Panc1 (cell line): ENCODE measurements at regions not wholly inside any gene's neighbourhood (a gene's known extent, or its start where the extent isn't known, plus 50 kb on each side); places are given as distances from the start of the nearest gene placed in this dataset.

Experiments
- ATAC-seq: fragments of 200-7000 bp; cut with Tn5 transposase; 2 replicates; pipeline ENCODE4 v1.9.1; 2020; ENCODE audit warnings: mild to moderate bottlenecking, moderate library complexity
- BruUV-seq: library from RNA; stranded (reverse); fragments of 400-500 nt; replicated peaks from 2 replicates; lab custom pipeline; 2021; lab: Mats Ljungman, UMichigan
- CTCF ChIA-PET: fragments of 300-600 bp; sonication (Branson Sonifier 250); formaldehyde crosslinking; loops from one replicate; lab custom pipeline; 2022; ENCODE audit warnings: antibody characterized with exemption; lab: Charles Lee
- POLR2A ChIA-PET: fragments of 300-600 bp; sonication (Branson Sonifier 250); formaldehyde crosslinking; loops from one replicate; lab custom pipeline; 2022; ENCODE audit warnings: antibody characterized with exemption; lab: Charles Lee
- DNase-seq: peaks from one replicate; pipeline ENCODE4 v3.0.0-alpha.2; 2010; ENCODE audit warnings: low read depth, low spot score
- H3K27ac ChIP-seq: 2 replicates; pipeline ENCODE4 v1.5.1; 2011; ENCODE audit warnings: mild to moderate bottlenecking, low read length, inconsistent platforms
- H3K27me3 ChIP-seq: fragments of 200-500 bp; sonication (Bioruptor generic); 2 replicates; pipeline ENCODE4 v1.6.0; 2014; ENCODE audit warnings: low read length, inconsistent platforms; ENCODE audit not compliant: control insufficient read depth, insufficient read depth
- H3K36me3 ChIP-seq: fragments of 200-500 bp; sonication (Bioruptor generic); 2 replicates; pipeline ENCODE4 v1.5.1; 2014; ENCODE audit warnings: inconsistent platforms, mild to moderate bottlenecking, low read length, moderate library complexity; ENCODE audit not compliant: control insufficient read depth, insufficient read depth
- H3K4me1 ChIP-seq: 2 replicates; pipeline ENCODE4 v1.5.1; 2011; ENCODE audit warnings: inconsistent platforms, mild to moderate bottlenecking, low read length, moderate library complexity; ENCODE audit not compliant: control insufficient read depth, insufficient read depth
- H3K4me3 ChIP-seq, 2 experiments: 2 replicates each; pipeline ENCODE4 v1.5.1; 2011 to 2012; ENCODE audit warnings: low read depth in 2 of 2, low read length in 2 of 2, mild to moderate bottlenecking in 2 of 2, inconsistent platforms in 1 of 2, moderate library complexity in 1 of 2
- H3K9me3 ChIP-seq: fragments of 200-500 bp; sonication (Bioruptor generic); 2 replicates; pipeline ENCODE4 v1.5.1; 2014; ENCODE audit warnings: low read depth, mild to moderate bottlenecking, inconsistent platforms, low read length, moderate library complexity; ENCODE audit not compliant: control insufficient read depth, insufficient read depth
- CTCF ChIP-seq: fragments of 450-650 bp; IDR thresholded peaks from 2 replicates; pipeline ENCODE4 v1.5.1; 2017; ENCODE audit warnings: mild to moderate bottlenecking
- POLR2AphosphoS5 ChIP-seq: IDR thresholded peaks from 2 replicates; pipeline ENCODE4 v1.6.1; 2012; ENCODE audit warnings: mild to moderate bottlenecking, low read depth, low read length, moderate library complexity
- REST ChIP-seq, 2 experiments: IDR thresholded peaks; 2 replicates each; pipeline ENCODE4 v1.6.1; 2011 to 2012; ENCODE audit warnings: low read depth in 2 of 2, control low read depth in 1 of 2, low read length in 1 of 2, mild to moderate bottlenecking in 1 of 2, moderate library complexity in 1 of 2; ENCODE audit not compliant: insufficient read depth in 1 of 2
- SIN3A ChIP-seq: IDR thresholded peaks from 2 replicates; pipeline ENCODE4 v1.6.1; 2012; ENCODE audit warnings: low read depth, mild to moderate bottlenecking, low read length, moderate library complexity, borderline replicate concordance; ENCODE audit not compliant: insufficient read depth
- TCF7L2 ChIP-seq: IDR thresholded peaks from 2 replicates; pipeline ENCODE4 v1.6.1; 2011; ENCODE audit warnings: mild to moderate bottlenecking, low read depth, low read length, inconsistent platforms
- in situ Hi-C: cut with HindIII; loops from 2 replicates; pipeline ENCODE4 v1.10.0; 2016; ENCODE audit warnings: low sequenced_read_pairs, low pct_unique_long_range_greater_than_20kb
- intact Hi-C: fragments of 100-400 bp; cut with micrococcal nuclease; formaldehyde crosslinking; loops from one replicate; pipeline ENCODE4 v1.10.0; 2022; ENCODE audit not compliant: unreplicated experiment

GRCh38 chr1:58338081-58338480 lies 208.4 kb downstream of the OMA1 start:
- no TSS peak for BruUV-seq
- Histone ChIP-seq H3K4me3 (no peak overlapping the region), H3K27ac (no peak overlapping the region), H3K4me1 (no peaks in the 10 kb centered on the region), H3K36me3 (no peaks in the 10 kb centered on the region), H3K27me3 (0 out of 2 replicates have a peak, but pooled peaks cover 2% of the 10 kb centered on the region), H3K9me3 (no peaks in the 10 kb centered on the region)
- intact Hi-C loops (no loop called here), in situ Hi-C loops (no loop called here)
- TF ChIP-seq REST (IDR thresholded peaks at IDR 0.05; ENCODE audit: insufficient read depth in 1 of 2, low read depth in 2 of 2, low read length in 1 of 2) (no peak), CTCF (no peak), SIN3A (no peak), TCF7L2 (no peak), POLR2AphosphoS5 (no peak)
- ChIA-PET CTCF (no interaction called here), POLR2A (no interaction called here)
- no peak for DNase-seq
- no peak for ATAC-seq

GRCh38 chr1:58333511-58333910 lies 213.0 kb downstream of the OMA1 start:
- Histone ChIP-seq H3K27me3 (no peaks in the 10 kb centered on the region), H3K4me1 (no peaks in the 10 kb centered on the region), H3K36me3 (no peaks in the 10 kb centered on the region), H3K27ac (no peak overlapping the region), H3K9me3 (no peaks in the 10 kb centered on the region), H3K4me3 (no peak overlapping the region)
- intact Hi-C loops (no loop called here), in situ Hi-C loops (no loop called here)
- ChIA-PET POLR2A (no interaction called here), CTCF (no interaction called here)
- TF ChIP-seq POLR2AphosphoS5 (no peak), REST (IDR thresholded peaks at IDR 0.05; ENCODE audit: insufficient read depth in 1 of 2, low read depth in 2 of 2, low read length in 1 of 2) (no peak), SIN3A (no peak), CTCF (no peak), TCF7L2 (no peak)
- no TSS peak for BruUV-seq
- no peak for DNase-seq
- ATAC-seq, result no peak
